H1 (cell line): ENCODE measurements at regions not wholly inside any gene's neighbourhood (a gene's known extent, or its start where the extent isn't known, plus 50 kb on each side); places are given as distances from the start of the nearest gene placed in this dataset.

ENCODE experiments used
- CTCF ChIA-PET: fragments of 300-600 bp; sonication (Branson Sonifier 250); formaldehyde crosslinking; loops from one replicate; lab custom pipeline; 2021; ENCODE audit not compliant: partially characterized antibody; lab: Charles Lee
- POLR2A ChIA-PET: fragments of 300-600 bp; sonication (Branson Sonifier 250); formaldehyde crosslinking; loops from one replicate; lab custom pipeline; 2021; ENCODE audit warnings: inconsistent platforms; ENCODE audit not compliant: partially characterized antibody; lab: Charles Lee
- DNase-seq, 2 experiments: peaks; one replicate each; pipeline versions ENCODE4 v3.0.0 to v3.0.0-alpha.2; 2010 to 2022; ENCODE audit warnings: low spot score in 2 of 2, low read depth in 1 of 2, mixed read lengths in 1 of 2
- FAIRE-seq: peaks from 2 replicates; lab custom pipeline; 2011; peaks lifted over from hg19 to GRCh38; lab: Jason Lieb, UNC
- H2AFZ ChIP-seq: 2 replicates; pipeline ENCODE4 v1.8.1; 2012; ENCODE audit warnings: low read length, inconsistent platforms
- H2AK5ac ChIP-seq: 2 replicates; pipeline ENCODE4 v1.6.1; 2013; ENCODE audit warnings: low read depth, low read length
- H2BK120ac ChIP-seq: replicated peaks from 2 replicates; pipeline ENCODE3; 2013; ENCODE audit warnings: low read depth, low read length, inconsistent platforms
- H2BK12ac ChIP-seq: 2 replicates; pipeline ENCODE4 v1.6.1; 2013; ENCODE audit warnings: low read depth, low read length
- H2BK15ac ChIP-seq: 2 replicates; pipeline ENCODE4 v1.6.1; 2013; ENCODE audit warnings: low read length
- H2BK20ac ChIP-seq: 2 replicates; pipeline ENCODE4 v1.6.1; 2013; ENCODE audit warnings: low read length
- H2BK5ac ChIP-seq: 2 replicates; pipeline ENCODE4 v1.6.1; 2013; ENCODE audit warnings: low read depth, low read length
- H3K14ac ChIP-seq: 2 replicates; pipeline ENCODE4 v1.6.1; 2013; ENCODE audit warnings: inconsistent platforms; ENCODE audit not compliant: insufficient read length
- H3K18ac ChIP-seq: 2 replicates; pipeline ENCODE4 v1.6.1; 2013; ENCODE audit warnings: low read length; ENCODE audit errors: extremely low read depth
- H3K23ac ChIP-seq: 2 replicates; pipeline ENCODE4 v1.6.1; 2013; ENCODE audit warnings: inconsistent platforms; ENCODE audit not compliant: insufficient read length
- H3K23me2 ChIP-seq: 2 replicates; pipeline ENCODE4 v1.6.1; 2013; ENCODE audit warnings: low read depth, low read length
- H3K27ac ChIP-seq: 2 replicates; pipeline ENCODE4 v1.6.1; 2011; ENCODE audit warnings: low read depth, low read length, inconsistent platforms
- H3K27me3 ChIP-seq, 4 experiments: replicated peaks in 1 of 4; 1 replicate in 1 of 4; 2 replicates in 3 of 4; pipeline versions ENCODE4 v1.6.1 to v1.8.1; 2011 to 2013; ENCODE audit warnings: low read length in 3 of 4, mild to moderate bottlenecking in 3 of 4, inconsistent platforms in 2 of 4, mixed read lengths in 2 of 4, moderate library complexity in 1 of 4; ENCODE audit not compliant: control insufficient read depth in 3 of 4, insufficient read depth in 3 of 4; ENCODE audit errors: extremely low read depth in 1 of 4
- H3K36me3 ChIP-seq, 4 experiments: 2 replicates each; pipeline versions ENCODE4 v1.6.1 to v1.8.1; 2011 to 2013; ENCODE audit warnings: mild to moderate bottlenecking in 4 of 4, low read length in 3 of 4, moderate library complexity in 2 of 4, control low read depth in 1 of 4, inconsistent platforms in 1 of 4; ENCODE audit not compliant: insufficient read depth in 4 of 4, control insufficient read depth in 2 of 4
- H3K4ac ChIP-seq: replicated peaks from 2 replicates; pipeline ENCODE3; 2013; ENCODE audit warnings: low read length, low read depth, mixed read lengths, inconsistent platforms; ENCODE audit not compliant: insufficient read length
- H3K4me1 ChIP-seq, 4 experiments: replicated peaks in 1 of 4; 1 replicate in 1 of 4; 2 replicates in 3 of 4; pipeline versions ENCODE4 v1.6.1 to v1.8.1; 2011 to 2013; ENCODE audit warnings: low read length in 3 of 4, inconsistent platforms in 2 of 4, mixed read lengths in 1 of 4; ENCODE audit not compliant: insufficient read depth in 4 of 4, control insufficient read depth in 3 of 4
- H3K4me2 ChIP-seq, 2 experiments: 2 replicates each; pipeline versions ENCODE4 v1.6.1 to v1.8.1; 2011 to 2013; ENCODE audit warnings: low read depth in 2 of 2, low read length in 2 of 2, control low read depth in 1 of 2, inconsistent platforms in 1 of 2, mild to moderate bottlenecking in 1 of 2; ENCODE audit not compliant: insufficient read depth in 1 of 2
- H3K4me3 ChIP-seq, 4 experiments: fragments of 200-600, 300-600 bp in 1 of 4; sonication (generic), shearing (Covaris generic), sonication (Bioruptor Twin) in 1 of 4; 2 replicates each; pipeline versions ENCODE4 v1.5.1 to v1.8.1; 2011 to 2016; ENCODE audit warnings: low read length in 4 of 4, low read depth in 3 of 4, control low read depth in 2 of 4, inconsistent platforms in 2 of 4, mild to moderate bottlenecking in 2 of 4, mixed read lengths in 1 of 4, moderate library complexity in 1 of 4; ENCODE audit not compliant: insufficient read depth in 2 of 4; ENCODE audit errors: extremely low read depth in 1 of 4
- H3K56ac ChIP-seq: replicated peaks from 2 replicates; pipeline ENCODE3; 2013; ENCODE audit warnings: low read depth, mild to moderate bottlenecking, mixed read lengths, low read length, inconsistent platforms; ENCODE audit not compliant: insufficient read length
- H3K79me1 ChIP-seq: 2 replicates; pipeline ENCODE4 v1.6.1; 2013; ENCODE audit warnings: low read depth, low read length, control low read depth
- H3K79me2 ChIP-seq, 2 experiments: 2 replicates each; pipeline versions ENCODE4 v1.6.1 to v1.8.1; 2012 to 2013; ENCODE audit warnings: low read length in 2 of 2, mild to moderate bottlenecking in 2 of 2, inconsistent platforms in 1 of 2; ENCODE audit not compliant: insufficient read depth in 2 of 2, control insufficient read depth in 1 of 2
- H3K9ac ChIP-seq, 4 experiments: replicated peaks in 1 of 4; 1 replicate in 1 of 4; 2 replicates in 3 of 4; pipeline versions ENCODE4 v1.6.1 to v1.8.1; 2011 to 2013; ENCODE audit warnings: low read depth in 3 of 4, low read length in 3 of 4, control low read depth in 2 of 4, mild to moderate bottlenecking in 2 of 4, moderate library complexity in 2 of 4, inconsistent platforms in 1 of 4; ENCODE audit errors: extremely low read depth in 1 of 4
- H3K9me3 ChIP-seq, 2 experiments: 2 replicates each; pipeline versions ENCODE4 v1.6.1 to v1.8.1; 2012 to 2013; ENCODE audit warnings: mild to moderate bottlenecking in 2 of 2, moderate library complexity in 2 of 2, control low read depth in 1 of 2, inconsistent platforms in 1 of 2, low read depth in 1 of 2, low read length in 1 of 2, mixed read lengths in 1 of 2; ENCODE audit not compliant: insufficient read depth in 2 of 2
- H4K20me1 ChIP-seq, 2 experiments: replicated peaks in 1 of 2; 2 replicates each; pipeline versions ENCODE3 to v1.8.1; 2011 to 2013; ENCODE audit warnings: inconsistent platforms in 2 of 2, low read length in 2 of 2, mild to moderate bottlenecking in 1 of 2; ENCODE audit not compliant: insufficient read depth in 2 of 2, control insufficient read depth in 1 of 2
- H4K5ac ChIP-seq: 2 replicates; pipeline ENCODE4 v1.6.1; 2013; ENCODE audit warnings: low read length, low read depth, mixed read lengths, inconsistent platforms; ENCODE audit not compliant: insufficient read length
- H4K8ac ChIP-seq: 2 replicates; pipeline ENCODE4 v1.8.0; 2013; ENCODE audit warnings: mild to moderate bottlenecking, moderate library complexity, low read length, inconsistent platforms; ENCODE audit not compliant: insufficient read depth; ENCODE audit errors: extremely low read depth
- H4K91ac ChIP-seq: replicated peaks from 2 replicates; pipeline ENCODE3; 2013; ENCODE audit warnings: low read length, mixed read lengths, inconsistent platforms; ENCODE audit not compliant: insufficient read length
- POLR2AphosphoS5 ChIP-seq: IDR thresholded peaks from 2 replicates; pipeline ENCODE4 v1.6.1; 2011; ENCODE audit warnings: low read depth, low read length
- SAP30 ChIP-seq: fragments of 300-600 bp; sonication (generic); IDR thresholded peaks from 2 replicates; pipeline ENCODE4 v1.7.1; 2012; ENCODE audit warnings: low read length, moderate library complexity, mild to moderate bottlenecking, inconsistent platforms; ENCODE audit not compliant: insufficient read depth, insufficient replicate concordance
- TAF7 ChIP-seq: optimal IDR thresholded peaks from 2 replicates; pipeline ENCODE3; 2011; ENCODE audit warnings: low read depth, mild to moderate bottlenecking, inconsistent platforms, low read length, moderate library complexity, borderline replicate concordance

DNA sequence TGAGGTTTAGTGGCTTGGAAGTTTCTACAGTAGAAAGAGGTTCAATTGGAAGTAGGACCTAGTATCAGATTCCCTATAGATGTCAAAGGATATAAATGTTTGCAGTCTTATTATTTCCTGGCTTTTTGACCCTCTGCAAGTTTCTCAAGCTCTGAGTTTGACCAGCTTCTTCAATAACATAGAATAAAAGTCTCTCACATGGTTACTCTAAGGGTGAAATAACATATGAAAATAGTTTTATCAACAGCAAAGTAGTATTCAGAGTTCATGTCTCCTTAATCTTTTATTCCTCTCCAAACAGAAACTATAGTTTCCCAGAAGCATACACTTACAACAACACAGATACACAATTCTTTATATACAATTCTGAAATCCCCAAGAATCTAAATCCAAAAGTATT is 132.9 kb upstream of the RND3 start:
- POLR2A ChIA-PET, result no interaction called here
- TF ChIP-seq POLR2AphosphoS5, result no peak
- no peak for TF ChIP-seq TAF7
- TF ChIP-seq SAP30, result no peak
- Histone ChIP-seq H2BK120ac (no peak overlapping the region), H4K8ac (no peak overlapping the region), H4K5ac (no peak overlapping the region), H2BK12ac (no peak overlapping the region), H3K23me2 (no peaks in the 10 kb centered on the region), H3K14ac (no peak overlapping the region), H3K79me2 (no peaks in the 10 kb centered on the region), H2BK5ac (no peak overlapping the region), H3K4me3 (no peak overlapping the region), H2AFZ (no peak overlapping the region), H4K20me1 (no peaks in the 10 kb centered on the region), H2AK5ac (no peak overlapping the region), H3K4ac (no peak overlapping the region), H3K27me3 (no peaks in the 10 kb centered on the region), H3K4me2 (no peak overlapping the region), H3K18ac (no peak overlapping the region), H3K4me1 (peaks cover 0 to 3% (median 0%) of the 10 kb centered on the region in 4 experiments; a peak in 1 of 7 replicates), H3K36me3 (no peaks in the 10 kb centered on the region), H2BK20ac (no peak overlapping the region), H3K9me3 (no peaks in the 10 kb centered on the region), H3K79me1 (no peaks in the 10 kb centered on the region), H3K56ac (no peak overlapping the region), H4K91ac (no peak overlapping the region), H3K27ac (no peak overlapping the region), H3K9ac (no peak overlapping the region), H2BK15ac (no peak overlapping the region), H3K23ac (no peak overlapping the region)
- CTCF ChIA-PET, result no interaction called here
- FAIRE-seq (no peak), DNase-seq (no peak)
